Frontal cortex (tissue), 3 donors: ENCODE measurements at regions not wholly inside any gene's neighbourhood (a gene's known extent, or its start where the extent isn't known, plus 50 kb on each side); places are given as distances from the start of the nearest gene placed in this dataset.

Experiments used
- DNase-seq, 2 donors: peaks; one replicate each; pipeline ENCODE4 v3.0.0; 2012; ENCODE audit warnings: low spot score in 2 of 2
- FAIRE-seq: peaks from 2 replicates; lab custom pipeline; 2012; peaks lifted over from hg19 to GRCh38; lab: Jason Lieb, UNC
- donor health status: control.
- donor health status: control.
- donor health status: control.

- FAIRE-seq = no peak
- DNase-seq = no peak
These were observed 453.5 kb upstream of the TNP1 start for GRCh38 chr2:217313386-217313785.

- no peak for FAIRE-seq
- DNase-seq = no peak
These were observed 449.2 kb upstream of the TNP1 start for GRCh38 chr2:217309056-217309455.

- no peak for FAIRE-seq
- DNase-seq = no peak
These were observed 447.2 kb upstream of the TNP1 start for GRCh38 chr2:217307023-217307422.

DNA sequence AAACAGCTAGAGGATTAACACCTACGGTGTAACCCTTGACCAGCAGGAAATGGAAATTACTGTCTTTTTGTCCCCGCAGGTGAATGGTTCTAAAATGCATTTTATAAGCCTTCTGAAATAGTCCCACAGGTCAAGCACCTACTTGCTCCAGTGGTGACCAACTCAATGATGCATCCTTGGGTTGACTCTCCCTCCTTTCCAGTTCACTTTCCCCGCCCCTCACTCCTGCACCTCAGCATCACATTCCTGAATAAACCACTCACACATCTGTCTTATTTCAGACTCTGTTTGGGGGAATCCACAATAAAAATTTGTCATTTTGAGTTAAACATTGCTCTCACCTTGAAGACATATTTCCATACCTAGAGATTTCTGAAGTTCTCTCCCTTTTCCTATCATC lies 446.0 kb upstream of the TNP1 start:
- DNase-seq (no peak), FAIRE-seq (no peak)

- FAIRE-seq (no peak), DNase-seq (no peak)
These were observed 444.7 kb upstream of the TNP1 start for GRCh38 chr2:217304582-217304981.

GRCh38 chr2:217302856-217303255 lies 443.0 kb upstream of the TNP1 start:
- no peak for FAIRE-seq
- DNase-seq = no peak

DNA sequence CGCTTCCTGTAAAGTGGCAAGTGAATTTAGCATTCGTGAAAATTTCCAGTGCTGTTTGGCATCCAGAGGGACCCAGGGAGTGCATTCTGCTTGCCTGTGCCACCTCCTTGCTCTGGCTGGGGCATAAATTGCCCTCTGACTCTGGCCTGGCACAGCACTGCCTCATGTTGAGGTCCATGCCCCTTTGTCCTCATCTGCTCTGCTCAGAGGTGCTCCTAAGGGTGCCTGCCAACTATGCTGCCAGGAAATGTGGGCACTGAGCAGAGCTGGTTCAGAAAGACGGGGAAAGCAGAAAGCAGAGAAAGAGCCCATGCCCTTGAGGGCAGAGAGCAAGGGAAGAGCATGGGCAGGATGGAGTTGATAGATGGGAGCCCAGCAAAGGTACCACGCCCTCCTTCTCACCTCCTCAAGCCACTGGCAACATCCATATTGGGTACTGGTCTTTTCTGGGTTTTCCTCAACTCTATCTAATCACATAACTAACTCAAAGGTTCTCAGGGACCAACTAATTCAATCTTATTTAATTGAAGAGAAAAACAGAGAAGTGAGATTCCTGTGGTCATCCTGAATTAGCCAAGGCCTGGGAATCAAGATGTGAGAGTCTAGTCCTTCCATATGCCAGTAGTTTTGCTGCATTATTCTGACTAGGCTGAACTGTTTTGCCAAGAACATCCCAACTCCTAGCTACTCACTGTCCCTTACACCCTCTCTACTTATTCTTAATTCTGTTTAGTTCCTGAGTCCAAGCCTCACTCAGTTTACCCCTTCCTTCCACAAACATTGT lies 441.5 kb upstream of the TNP1 start:
- FAIRE-seq = no peak
- DNase-seq = no peak

DNA sequence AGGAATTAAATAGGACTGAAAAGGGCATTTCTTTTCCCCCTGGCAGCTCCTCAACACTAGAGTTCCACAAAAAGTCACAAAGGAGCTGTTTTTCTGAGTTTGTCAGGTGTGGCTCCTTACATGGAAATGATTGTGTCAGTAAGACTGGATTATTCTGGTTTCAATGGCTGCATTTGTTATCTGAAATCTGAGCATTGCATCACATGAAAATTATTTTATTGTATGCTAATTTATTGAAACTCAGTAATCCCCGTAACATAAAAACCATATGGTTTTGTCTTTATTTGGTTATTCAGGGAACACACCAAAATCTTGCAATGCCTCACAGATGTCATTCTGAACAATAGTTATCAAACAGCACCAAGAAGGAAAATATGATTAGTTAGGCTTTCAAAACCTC lies 439.7 kb upstream of the TNP1 start:
- FAIRE-seq = no peak
- DNase-seq = no peak

GRCh38 chr2:217297096-217297495 lies 437.2 kb upstream of the TNP1 start:
- FAIRE-seq (no peak), DNase-seq (no peak)

GRCh38 chr2:217294818-217295217 lies 435.0 kb upstream of the TNP1 start:
- FAIRE-seq = no peak
- no peak for DNase-seq

DNA sequence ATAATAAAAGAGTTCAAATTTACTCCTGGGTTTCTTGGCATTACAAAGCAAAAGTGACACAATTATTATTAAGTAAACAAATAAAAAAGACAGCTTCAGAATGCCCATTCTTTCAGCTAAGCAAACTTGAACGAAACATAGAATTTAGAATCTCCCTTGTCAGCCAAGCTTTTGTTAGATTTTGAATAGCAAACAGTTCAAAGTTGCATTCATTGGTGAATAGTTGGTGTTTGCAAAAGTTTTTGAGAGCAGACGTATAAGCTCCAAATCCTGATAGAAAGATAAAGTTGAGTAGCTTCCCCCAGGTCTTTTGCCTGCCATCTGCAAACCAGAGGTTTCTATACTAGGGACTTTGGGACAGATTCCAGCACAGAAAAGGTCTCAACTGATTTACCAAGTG lies 434.3 kb upstream of the TNP1 start:
- FAIRE-seq = no peak

DNA sequence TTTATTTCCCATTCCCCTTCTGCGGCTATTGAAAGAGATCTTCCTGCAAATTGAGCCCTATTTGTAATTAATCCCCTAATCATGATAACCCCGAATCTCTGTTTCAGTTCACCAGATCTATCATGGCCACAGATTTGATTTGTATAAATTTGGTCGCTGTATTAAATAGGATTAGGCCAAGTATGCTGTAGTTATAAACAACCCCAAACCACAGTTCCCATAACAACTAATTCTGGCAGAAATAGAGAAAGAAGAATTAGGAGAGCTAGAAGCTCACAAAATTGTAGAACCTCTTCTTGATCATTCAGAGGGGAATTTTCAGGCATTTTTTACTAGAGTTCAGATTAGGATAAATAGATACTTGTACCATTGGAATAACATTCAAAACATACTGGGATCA lies 433.7 kb upstream of the TNP1 start:
- DNase-seq (no peak), FAIRE-seq (no peak)

More for the DNA sequence above, 434.3 kb upstream of the TNP1 start:
- no peak for DNase-seq

- DNase-seq = no peak
- no peak for FAIRE-seq
These were observed 433.2 kb upstream of the TNP1 start for GRCh38 chr2:217293046-217293445.

GRCh38 chr2:217291259-217291658 lies 431.4 kb upstream of the TNP1 start:
- FAIRE-seq (no peak), DNase-seq (no peak)

- no peak for FAIRE-seq
- no peak for DNase-seq
These were observed 430.6 kb upstream of the TNP1 start for GRCh38 chr2:217290467-217290866.

DNA sequence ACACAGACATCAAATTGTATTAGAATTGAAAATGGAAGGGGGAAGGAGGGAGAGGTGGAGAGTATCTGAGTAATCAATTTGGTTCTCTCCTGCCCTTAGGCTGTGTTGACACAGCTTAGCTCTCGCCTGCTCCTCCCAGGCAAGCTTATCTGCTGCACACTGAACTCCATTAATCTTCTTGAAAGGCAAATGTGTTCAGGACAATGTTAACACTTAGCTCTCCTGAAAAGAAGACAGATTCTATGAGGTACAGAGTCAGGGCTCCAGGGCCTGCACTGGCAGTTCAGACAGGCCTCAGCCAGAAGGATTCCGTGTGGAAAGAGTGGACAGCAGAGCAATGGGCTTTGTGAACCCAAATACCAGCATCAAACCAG lies 430.0 kb upstream of the TNP1 start:
- no peak for DNase-seq
- no peak for FAIRE-seq

DNA sequence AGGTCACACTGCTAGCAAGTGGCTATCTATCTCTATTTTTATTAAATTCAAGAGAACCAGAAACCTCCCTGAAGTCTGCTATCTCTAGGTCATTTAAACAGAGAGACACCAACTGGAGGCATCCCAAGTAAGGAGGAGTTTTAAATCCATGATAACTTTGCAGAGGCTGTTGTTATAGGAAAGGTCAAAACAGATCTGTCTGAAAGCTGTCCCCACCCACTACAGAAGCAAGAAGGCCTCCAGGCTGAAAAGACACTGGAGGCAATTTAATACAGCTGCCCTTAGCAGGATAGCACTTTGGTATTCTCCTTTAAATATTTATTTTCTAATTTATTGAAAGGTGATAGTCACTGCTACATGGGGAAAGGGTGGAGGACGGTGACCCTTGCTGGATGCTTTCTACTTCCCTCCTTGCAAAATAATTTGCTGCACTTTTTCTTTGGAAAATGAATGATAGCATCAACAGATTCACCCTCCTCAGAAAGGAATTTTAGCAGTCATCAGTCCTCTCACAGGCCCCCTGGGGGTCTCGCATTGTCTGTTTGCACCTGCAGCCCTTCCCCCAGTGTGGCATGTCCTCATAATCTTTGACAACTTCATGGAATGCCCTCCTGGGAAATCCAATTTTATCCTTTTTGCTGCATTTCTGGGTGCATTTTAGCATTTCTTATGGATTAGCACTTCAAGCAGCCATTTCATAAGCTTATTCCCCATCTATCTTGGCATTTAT lies 429.5 kb upstream of the TNP1 start:
- FAIRE-seq (no peak), DNase-seq (no peak)

DNA sequence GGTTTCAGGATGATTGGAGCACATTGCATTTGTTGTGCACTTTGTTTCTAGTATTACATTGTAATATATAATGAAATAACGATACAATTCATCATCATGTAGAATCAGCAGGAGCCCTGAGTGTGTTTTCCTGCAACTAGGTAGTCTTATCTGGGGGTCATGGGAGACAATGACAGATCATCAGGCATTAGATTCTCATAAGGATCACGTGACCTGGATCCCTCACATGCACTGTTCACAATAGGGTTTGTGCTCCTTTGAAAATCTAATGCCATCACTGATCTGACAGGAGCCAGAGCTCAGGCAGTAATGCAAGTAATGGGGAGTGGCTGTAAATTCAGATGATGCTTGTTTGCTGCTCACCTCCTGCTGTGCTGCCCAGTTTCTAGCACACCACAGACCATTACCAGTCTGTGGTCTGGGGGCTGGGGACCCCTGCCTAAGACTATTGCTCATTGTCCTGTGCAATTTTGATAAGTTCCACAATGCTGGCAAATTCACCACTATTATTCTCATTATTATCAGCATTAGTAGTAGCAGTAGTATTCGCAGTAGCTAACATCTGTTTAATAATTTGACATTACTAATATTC lies 428.7 kb upstream of the TNP1 start:
- DNase-seq = no peak
- no peak for FAIRE-seq

DNA sequence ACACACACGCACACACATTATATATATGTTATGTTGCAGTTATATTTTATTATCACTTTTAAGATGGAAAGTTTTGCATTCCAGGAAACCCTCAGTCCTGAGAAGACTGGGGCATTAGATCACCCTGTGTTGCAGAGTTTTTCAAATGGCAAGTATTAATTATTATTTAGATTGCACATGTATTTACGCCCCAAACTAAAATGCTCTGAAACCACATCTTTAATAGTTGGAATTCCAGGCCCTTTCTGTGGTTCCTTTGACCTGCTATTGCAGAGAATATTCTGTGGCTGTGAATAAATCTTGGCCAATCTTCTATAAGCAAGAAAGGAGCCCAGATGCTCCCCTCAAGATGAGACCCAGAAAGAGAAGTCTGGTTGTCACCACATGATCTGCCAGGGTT lies 427.0 kb upstream of the TNP1 start:
- no peak for DNase-seq
- FAIRE-seq = no peak

DNA sequence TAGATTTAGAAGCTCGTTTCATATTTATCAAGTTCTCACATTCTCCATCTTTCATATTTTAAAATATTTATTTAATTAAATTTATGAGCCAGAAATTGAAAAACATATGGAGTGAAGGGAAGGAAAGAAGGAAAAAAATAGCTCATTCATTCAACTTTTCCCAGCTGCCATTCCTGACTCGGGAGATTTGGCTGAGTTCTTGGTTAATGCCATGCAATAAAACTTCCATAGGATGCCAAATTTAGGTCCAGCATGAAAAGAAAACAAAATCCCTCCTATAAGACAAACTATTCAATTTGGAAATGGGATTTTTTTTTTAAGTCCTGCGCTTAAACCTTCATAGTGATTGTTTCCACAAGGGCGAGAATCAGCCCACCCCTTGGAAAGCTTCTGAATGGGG lies 426.1 kb upstream of the TNP1 start:
- DNase-seq = no peak
- no peak for FAIRE-seq

GRCh38 chr2:217283460-217283859 lies 423.6 kb upstream of the TNP1 start:
- no peak for FAIRE-seq

More at GRCh38 chr2:217283460-217283859, 423.6 kb upstream of the TNP1 start:
- no peak for DNase-seq
